ENCODE measurements at regions not wholly inside any gene's neighbourhood (a gene's known extent, or its start where the extent isn't known, plus 50 kb on each side); places are given as distances from the start of the nearest gene placed in this dataset.

GRCh38 chr3:171932153-171932611, 89.0 kb downstream of the TMEM212 start:
- TF ChIP-seq CTCF (IDR thresholded peaks at IDR 0.05) (no peak), POLR2A (IDR thresholded peaks at IDR 0.05) (no peak)
